ENCODE measurements at regions not wholly inside any gene's neighbourhood (a gene's known extent, or its start where the extent isn't known, plus 50 kb on each side); places are given as distances from the start of the nearest gene placed in this dataset.

GRCh38 chr3:43964640-43965039, 273.9 kb downstream of the ABHD5 start:
- no peak overlapping the region for H3K4me3 ChIP-seq (replicated peaks; ENCODE audit: low read depth, low read length)
- TF ChIP-seq, protein P1, sequence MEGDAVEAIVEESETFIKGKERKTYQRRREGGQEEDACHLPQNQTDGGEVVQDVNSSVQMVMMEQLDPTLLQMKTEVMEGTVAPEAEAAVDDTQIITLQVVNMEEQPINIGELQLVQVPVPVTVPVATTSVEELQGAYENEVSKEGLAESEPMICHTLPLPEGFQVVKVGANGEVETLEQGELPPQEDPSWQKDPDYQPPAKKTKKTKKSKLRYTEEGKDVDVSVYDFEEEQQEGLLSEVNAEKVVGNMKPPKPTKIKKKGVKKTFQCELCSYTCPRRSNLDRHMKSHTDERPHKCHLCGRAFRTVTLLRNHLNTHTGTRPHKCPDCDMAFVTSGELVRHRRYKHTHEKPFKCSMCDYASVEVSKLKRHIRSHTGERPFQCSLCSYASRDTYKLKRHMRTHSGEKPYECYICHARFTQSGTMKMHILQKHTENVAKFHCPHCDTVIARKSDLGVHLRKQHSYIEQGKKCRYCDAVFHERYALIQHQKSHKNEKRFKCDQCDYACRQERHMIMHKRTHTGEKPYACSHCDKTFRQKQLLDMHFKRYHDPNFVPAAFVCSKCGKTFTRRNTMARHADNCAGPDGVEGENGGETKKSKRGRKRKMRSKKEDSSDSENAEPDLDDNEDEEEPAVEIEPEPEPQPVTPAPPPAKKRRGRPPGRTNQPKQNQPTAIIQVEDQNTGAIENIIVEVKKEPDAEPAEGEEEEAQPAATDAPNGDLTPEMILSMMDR (IDR thresholded peaks at IDR 0.05; ENCODE audit: low read length, missing control alignments): no peak
- no peak for DNase-seq (ENCODE audit: low read depth)

DNA sequence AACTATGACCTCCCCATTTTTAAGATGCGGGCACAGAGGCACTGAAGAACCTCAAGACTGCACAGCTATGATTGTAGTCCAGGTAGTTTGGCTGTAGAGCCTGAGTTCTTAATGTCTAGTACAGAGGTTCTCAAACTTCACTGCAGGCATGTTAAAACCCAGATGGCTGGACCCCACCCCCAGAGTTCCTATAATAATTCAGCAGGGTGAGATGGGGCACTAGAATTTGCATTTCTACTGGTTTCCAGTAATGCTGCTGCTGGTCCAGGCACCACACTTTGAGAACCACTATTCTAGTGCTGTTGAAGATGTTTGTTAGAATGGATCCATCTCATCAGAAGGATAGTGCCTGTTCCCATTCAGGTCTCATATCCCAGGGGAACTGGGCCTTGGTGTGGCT, 274.9 kb downstream of the ABHD5 start:
- no peak overlapping the region for H3K4me3 ChIP-seq (replicated peaks; ENCODE audit: low read depth, low read length)
- TF ChIP-seq, protein P1 (IDR thresholded peaks at IDR 0.05; ENCODE audit: low read length, missing control alignments): no peak
- no peak for DNase-seq (ENCODE audit: low read depth)

- no peak for DNase-seq (ENCODE audit: low read depth)
- no peak overlapping the region for H3K4me3 ChIP-seq (replicated peaks; ENCODE audit: low read depth, low read length)
- TF ChIP-seq, protein P1 (IDR thresholded peaks at IDR 0.05; ENCODE audit: low read length, missing control alignments): no peak
These were observed 275.4 kb downstream of the ABHD5 start for GRCh38 chr3:43966126-43966525.

DNA sequence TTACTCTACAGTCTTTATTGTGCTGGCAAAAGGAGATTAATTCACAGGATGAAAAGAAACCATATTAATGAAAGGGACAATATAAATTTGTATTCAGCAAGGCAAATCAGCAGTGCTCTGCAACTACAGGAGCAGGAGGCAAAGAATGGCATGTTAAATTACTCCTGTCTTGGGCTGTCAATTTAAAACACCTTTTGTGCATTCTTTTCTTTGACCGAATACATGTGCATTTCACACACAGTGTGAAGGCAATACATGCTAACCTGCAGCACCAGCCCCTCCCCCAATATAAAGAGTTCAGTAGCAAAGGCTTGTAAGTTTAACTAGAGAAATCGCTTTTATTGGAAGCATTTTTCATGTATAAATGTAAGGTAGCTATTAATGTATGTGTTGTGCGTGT, 275.2 kb upstream of the TOPAZ1 start:
- DNase-seq (ENCODE audit: low read depth): no peak
- TF ChIP-seq, protein P1 (IDR thresholded peaks at IDR 0.05; ENCODE audit: low read length, missing control alignments): no peak

DNA sequence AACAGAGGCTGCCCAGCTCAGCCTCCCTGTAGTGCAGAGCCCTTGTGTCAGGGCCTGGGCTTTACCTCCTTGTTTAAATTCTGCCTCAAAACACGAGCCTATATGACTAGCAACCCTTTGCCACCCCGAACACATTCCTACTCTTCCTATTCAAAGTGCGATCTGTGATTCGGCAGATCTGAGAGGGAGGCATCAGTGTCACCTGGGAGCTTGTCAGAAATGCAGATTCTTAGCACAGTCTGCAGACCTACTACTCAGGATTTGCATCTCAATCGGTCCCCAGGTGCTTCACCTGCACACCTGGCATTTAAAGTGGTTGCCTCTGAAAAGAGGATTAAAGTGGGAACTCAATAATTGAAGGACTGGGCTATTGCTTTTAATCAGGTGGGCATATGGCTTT, 273.2 kb upstream of the TOPAZ1 start:
- no peak overlapping the region for H3K4me3 ChIP-seq (replicated peaks; ENCODE audit: low read depth, low read length)
- TF ChIP-seq, protein P1 (IDR thresholded peaks at IDR 0.05; ENCODE audit: low read length, missing control alignments): no peak
- DNase-seq (ENCODE audit: low read depth): no peak

More for the DNA sequence above, 275.2 kb upstream of the TOPAZ1 start:
- H3K4me3 ChIP-seq (replicated peaks; ENCODE audit: low read depth, low read length): no peak overlapping the region

DNA sequence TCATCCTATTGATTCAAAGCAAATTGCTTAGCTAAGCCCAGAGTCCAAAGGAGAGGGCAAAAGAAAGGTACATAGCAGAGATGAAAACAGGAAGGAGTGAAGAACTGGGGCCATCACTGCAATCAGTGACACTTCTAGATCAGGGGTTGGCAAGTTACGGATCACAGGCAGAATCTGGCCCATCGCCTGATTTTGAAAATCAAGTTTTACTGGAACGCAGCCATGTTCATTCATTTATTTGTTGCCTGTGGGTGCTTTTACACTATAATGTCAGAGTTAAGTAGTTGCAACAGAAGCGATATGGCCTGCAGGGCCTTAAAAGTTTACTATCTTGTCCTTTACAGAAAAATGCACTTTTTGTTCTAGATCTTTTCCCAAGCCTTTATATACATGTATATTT, 271.7 kb upstream of the TOPAZ1 start:
- H3K4me3 ChIP-seq (replicated peaks; ENCODE audit: low read depth, low read length): no peak overlapping the region
- no peak for DNase-seq (ENCODE audit: low read depth)
- TF ChIP-seq, protein P1 (IDR thresholded peaks at IDR 0.05; ENCODE audit: low read length, missing control alignments): no peak

GRCh38 chr3:43970351-43970750, 271.3 kb upstream of the TOPAZ1 start:
- TF ChIP-seq, protein P1 (IDR thresholded peaks at IDR 0.05; ENCODE audit: low read length, missing control alignments): no peak
- no peak for DNase-seq (ENCODE audit: low read depth)

More at GRCh38 chr3:43970351-43970750, 271.3 kb upstream of the TOPAZ1 start:
- H3K4me3 ChIP-seq (replicated peaks; ENCODE audit: low read depth, low read length): no peak overlapping the region

All from fibroblast of pulmonary artery (primary cell).